Tibial artery (tissue), 4 donors: ENCODE measurements at regions not wholly inside any gene's neighbourhood (a gene's known extent, or its start where the extent isn't known, plus 50 kb on each side); places are given as distances from the start of the nearest gene placed in this dataset.
"Not testable (repeated sequence)": the region's sequence is repeated elsewhere in the genome, so short reads cannot be mapped to it uniquely, and the experiment has no call there.

Experiments
- DNase-seq, 2 donors: peaks; one replicate each; pipeline ENCODE4 v3.0.0-alpha.2; 2019
- H3K27ac ChIP-seq, 2 donors: fragments of 200-600 bp; sonication (generic) in 1 of 2; 1 replicate in 1 of 2; 2 replicates in 1 of 2; pipeline ENCODE4 v1.5.1; 2018 to 2019; ENCODE audit warnings: mild to moderate bottlenecking in 1 of 2
- H3K27me3 ChIP-seq, 2 donors: fragments of 200-600 bp; sonication (generic) in 1 of 2; one replicate each; pipeline versions ENCODE4 v1.5.1 to v1.6.0; 2016 to 2019
- H3K36me3 ChIP-seq, 3 donors: fragments of 200-600 bp; sonication (generic) in 2 of 3; one replicate each; pipeline ENCODE4 v1.5.1; 2016 to 2019; ENCODE audit warnings: mild to moderate bottlenecking in 2 of 3
- H3K4me1 ChIP-seq, 4 donors: fragments of 200-600 bp; sonication (generic) in 2 of 4; 1 replicate in 3 of 4; 2 replicates in 1 of 4; pipeline ENCODE4 v1.5.1; 2016 to 2019
- H3K4me3 ChIP-seq, 2 donors: fragments of 200-600 bp; sonication (generic) in 1 of 2; 1 replicate in 1 of 2; 2 replicates in 1 of 2; pipeline ENCODE4 v1.5.1; 2018 to 2019; ENCODE audit warnings: mild to moderate bottlenecking in 2 of 2
- H3K9me3 ChIP-seq, 3 donors: fragments of 200-600 bp; sonication (generic) in 1 of 3; one replicate each; pipeline ENCODE4 v1.5.1; 2016 to 2019
- CTCF ChIP-seq, 2 experiments: fragments of 200-600 bp in 1 of 2; fragments of 450-650 bp in 1 of 2; IDR thresholded peaks; one replicate each; pipeline ENCODE4 v1.5.1; 2017 to 2019; ENCODE audit warnings: antibody characterized with exemption in 2 of 2, mild to moderate bottlenecking in 1 of 2, moderate library complexity in 1 of 2
- intact Hi-C: fragments of 100-400 bp; cut with DNase I; formaldehyde crosslinking; loops from one replicate; pipeline ENCODE4 v1.15.0; 2023; ENCODE audit warnings: low total_unique reads

DNA sequence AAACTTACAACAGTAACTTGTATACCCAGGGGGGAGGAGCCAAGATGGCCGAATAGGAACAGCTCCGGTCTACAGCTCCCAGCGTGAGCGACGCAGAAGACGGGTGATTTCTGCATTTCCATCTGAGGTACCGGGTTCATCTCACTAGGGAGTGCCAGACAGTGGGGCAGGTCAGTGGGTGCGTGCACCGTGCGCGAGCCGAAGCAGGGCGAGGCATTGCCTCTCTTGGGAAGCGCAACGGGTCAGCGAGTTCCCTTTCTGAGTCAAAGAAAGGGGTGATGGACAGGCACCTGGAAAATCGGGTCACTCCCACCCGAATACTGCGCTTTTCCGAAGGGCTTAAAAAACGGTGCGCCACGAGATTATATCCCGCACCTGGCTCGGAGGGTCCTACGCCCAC lies 278.8 kb downstream of the FAM47B start:
- H3K36me3 ChIP-seq, DNase-seq, H3K4me1 ChIP-seq, H3K9me3 ChIP-seq, H3K27me3 ChIP-seq, H3K27ac ChIP-seq, H3K4me3 ChIP-seq, intact Hi-C loops: not testable (repeated sequence)

- intact Hi-C loops: no loop called here
- no peak for DNase-seq
These were observed 301.6 kb downstream of the FAM47B start for GRCh38 chrX:35244088-35244741.

GRCh38 chrX:35244796-35245508 lies 302.4 kb downstream of the FAM47B start:
- no peaks in the 10 kb centered on the region for H3K36me3 ChIP-seq
- H3K4me1 ChIP-seq: no peaks in the 10 kb centered on the region
- no peak for DNase-seq
- intact Hi-C loops: no loop called here
- no peaks in the 10 kb centered on the region for H3K9me3 ChIP-seq
- H3K27ac ChIP-seq: no peak overlapping the region
- no peak overlapping the region for H3K4me3 ChIP-seq
- no peak for TF ChIP-seq CTCF (IDR thresholded peaks at IDR 0.05)
- H3K27me3 ChIP-seq: no peaks in the 10 kb centered on the region

More at GRCh38 chrX:35244088-35244741, 301.6 kb downstream of the FAM47B start:
- no peaks in the 10 kb centered on the region for H3K36me3 ChIP-seq
- no peak overlapping the region for H3K27ac ChIP-seq
- no peaks in the 10 kb centered on the region for H3K27me3 ChIP-seq
- H3K9me3 ChIP-seq: no peaks in the 10 kb centered on the region
- no peaks in the 10 kb centered on the region for H3K4me1 ChIP-seq
- no peak overlapping the region for H3K4me3 ChIP-seq
- TF ChIP-seq CTCF (IDR thresholded peaks at IDR 0.05): no peak

- H3K9me3 ChIP-seq: no peaks in the 10 kb centered on the region
- no peaks in the 10 kb centered on the region for H3K36me3 ChIP-seq
- H3K27me3 ChIP-seq: no peaks in the 10 kb centered on the region
- H3K4me3 ChIP-seq: no peak overlapping the region
- H3K27ac ChIP-seq: no peak overlapping the region
- TF ChIP-seq CTCF (IDR thresholded peaks at IDR 0.05): no peak
- H3K4me1 ChIP-seq: no peaks in the 10 kb centered on the region
- DNase-seq: no peak
- intact Hi-C loops: no loop called here
These were observed 308.6 kb downstream of the FAM47B start for GRCh38 chrX:35251226-35251625.

DNA sequence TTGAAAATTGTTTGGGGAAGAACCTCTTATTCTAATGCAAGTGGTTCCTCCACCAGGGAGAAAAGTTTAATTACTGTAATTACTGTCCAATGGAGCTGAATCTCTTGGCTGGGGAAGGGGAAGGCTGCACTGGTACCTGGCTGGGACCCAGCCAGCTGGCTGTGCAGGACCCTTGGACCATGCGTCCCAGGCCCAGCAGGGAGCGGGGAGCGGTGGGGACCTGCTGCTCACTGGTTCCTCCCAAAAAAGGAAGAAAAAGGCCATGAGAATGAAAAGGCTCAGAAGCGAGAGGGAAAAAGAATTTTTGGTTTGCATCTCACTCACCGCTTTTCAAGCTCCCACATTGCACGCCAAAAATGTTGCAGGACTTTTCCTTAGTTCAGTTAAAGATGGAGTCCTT lies 333.5 kb downstream of the FAM47B start:
- H3K27ac ChIP-seq: no peak overlapping the region
- no peaks in the 10 kb centered on the region for H3K36me3 ChIP-seq
- no peaks in the 10 kb centered on the region for H3K27me3 ChIP-seq
- DNase-seq: no peak
- TF ChIP-seq CTCF (IDR thresholded peaks at IDR 0.05): no peak
- H3K4me3 ChIP-seq: no peak overlapping the region
- intact Hi-C loops: no loop called here
- no peaks in the 10 kb centered on the region for H3K9me3 ChIP-seq
- peaks cover 0 to 10% (median 0%) of the 10 kb centered on the region in 4 donors for H3K4me1 ChIP-seq

DNA sequence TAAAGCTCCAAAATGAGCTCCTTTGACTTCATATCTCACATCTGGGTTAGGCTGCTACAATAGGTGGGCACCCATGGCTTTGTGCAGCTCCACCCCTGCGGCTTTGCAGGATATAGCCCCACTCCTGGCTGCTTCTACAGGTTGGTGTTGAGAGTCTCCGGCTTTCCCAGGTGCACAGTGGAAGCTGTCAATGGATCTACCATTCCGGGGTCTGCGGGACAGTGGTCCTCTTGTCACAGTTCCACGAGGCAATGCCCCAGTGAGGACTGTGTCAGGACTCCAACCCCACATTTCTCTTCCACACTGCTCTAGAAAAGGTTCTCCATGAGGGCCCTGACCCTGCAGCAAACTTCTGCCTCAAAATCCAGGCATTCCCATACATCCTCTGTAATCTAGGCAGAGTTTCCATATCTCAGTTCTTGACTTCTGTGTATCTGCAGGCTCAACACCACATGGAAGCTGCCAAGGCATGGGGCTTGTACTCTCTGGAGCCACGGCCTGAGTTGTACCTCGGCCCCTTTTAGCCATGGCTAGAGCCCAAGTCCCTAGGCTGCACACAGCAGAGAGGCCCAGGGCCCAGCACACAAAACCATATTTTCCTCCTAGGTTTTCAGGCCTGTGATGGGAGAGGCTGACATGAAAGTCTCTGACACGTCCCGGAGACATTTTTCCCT lies 342.8 kb downstream of the FAM47B start:
- Histone ChIP-seq H3K4me1 (no peaks in the 10 kb centered on the region), H3K9me3 (no peaks in the 10 kb centered on the region), H3K4me3 (no peak overlapping the region), H3K27me3 (no peaks in the 10 kb centered on the region), H3K27ac (no peak overlapping the region), H3K36me3 (no peaks in the 10 kb centered on the region)
- intact Hi-C loops: no loop called here
- no peak for TF ChIP-seq CTCF (IDR thresholded peaks at IDR 0.05)
- no peak for DNase-seq
